Type B pancreatic cell (in vitro differentiated cells): ENCODE measurements at regions not wholly inside any gene's neighbourhood (a gene's known extent, or its start where the extent isn't known, plus 50 kb on each side); places are given as distances from the start of the nearest gene placed in this dataset.

Experiments
- DNase-seq: peaks from one replicate; pipeline ENCODE4 v3.0.0; 2021; ENCODE audit warnings: mixed read lengths; ENCODE audit not compliant: unreplicated experiment; ENCODE audit errors: extremely low spot score
- H3K27ac Mint-ChIP-seq: 2 replicates; pipeline ENCODE4 v1.8.0; 2021; ENCODE audit warnings: mild to moderate bottlenecking, mixed read lengths
- H3K27me3 Mint-ChIP-seq: 2 replicates; pipeline ENCODE4 v1.8.0; 2021; ENCODE audit warnings: mixed read lengths
- H3K36me3 Mint-ChIP-seq: 2 replicates; pipeline ENCODE4 v1.8.0; 2021; ENCODE audit warnings: mixed read lengths
- H3K4me1 Mint-ChIP-seq: one replicate; pipeline ENCODE4 v1.8.0; 2021; ENCODE audit warnings: mixed read lengths; ENCODE audit not compliant: unreplicated experiment
- H3K4me3 Mint-ChIP-seq: 2 replicates; pipeline ENCODE4 v1.8.0; 2021; ENCODE audit warnings: mild to moderate bottlenecking, mixed read lengths
- H3K9me3 Mint-ChIP-seq: 2 replicates; pipeline ENCODE4 v1.8.0; 2021; ENCODE audit warnings: mixed read lengths
- TF ChIP-seq, protein P1 (sequence below): fragments of 200-600 bp; sonication (generic); conservative IDR thresholded peaks from 2 replicates; pipeline ENCODE4 v1.5.0; 2021; ENCODE audit warnings: antibody characterized with exemption, mild to moderate bottlenecking

DNA sequence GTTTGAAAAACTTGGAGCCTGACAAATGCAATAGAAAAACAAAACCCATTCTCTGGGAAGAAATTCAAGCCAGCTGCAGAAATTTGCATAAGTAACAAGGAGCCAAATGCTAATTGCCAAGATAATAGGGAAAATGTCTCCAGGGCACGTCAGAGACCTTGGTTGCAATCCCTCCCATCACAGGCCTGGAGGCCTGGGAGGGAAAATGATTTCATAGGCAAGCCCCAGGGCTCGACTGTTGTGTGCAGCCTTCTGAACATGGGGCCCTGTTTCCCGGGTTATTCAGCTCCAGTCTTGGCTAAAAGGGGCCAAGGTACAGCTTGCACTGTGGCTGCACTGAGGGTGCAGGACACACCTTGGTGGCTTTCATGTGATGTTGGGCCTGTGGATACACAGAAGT, 760.4 kb upstream of the PABPC4L start:
- H3K9me3 Mint-ChIP-seq: peaks cover 6% of the 10 kb centered on the region
- no peak overlapping the region for H3K27ac Mint-ChIP-seq
- no peaks in the 10 kb centered on the region for H3K4me1 Mint-ChIP-seq
- H3K4me3 Mint-ChIP-seq: no peak overlapping the region
- TF ChIP-seq, protein P1, sequence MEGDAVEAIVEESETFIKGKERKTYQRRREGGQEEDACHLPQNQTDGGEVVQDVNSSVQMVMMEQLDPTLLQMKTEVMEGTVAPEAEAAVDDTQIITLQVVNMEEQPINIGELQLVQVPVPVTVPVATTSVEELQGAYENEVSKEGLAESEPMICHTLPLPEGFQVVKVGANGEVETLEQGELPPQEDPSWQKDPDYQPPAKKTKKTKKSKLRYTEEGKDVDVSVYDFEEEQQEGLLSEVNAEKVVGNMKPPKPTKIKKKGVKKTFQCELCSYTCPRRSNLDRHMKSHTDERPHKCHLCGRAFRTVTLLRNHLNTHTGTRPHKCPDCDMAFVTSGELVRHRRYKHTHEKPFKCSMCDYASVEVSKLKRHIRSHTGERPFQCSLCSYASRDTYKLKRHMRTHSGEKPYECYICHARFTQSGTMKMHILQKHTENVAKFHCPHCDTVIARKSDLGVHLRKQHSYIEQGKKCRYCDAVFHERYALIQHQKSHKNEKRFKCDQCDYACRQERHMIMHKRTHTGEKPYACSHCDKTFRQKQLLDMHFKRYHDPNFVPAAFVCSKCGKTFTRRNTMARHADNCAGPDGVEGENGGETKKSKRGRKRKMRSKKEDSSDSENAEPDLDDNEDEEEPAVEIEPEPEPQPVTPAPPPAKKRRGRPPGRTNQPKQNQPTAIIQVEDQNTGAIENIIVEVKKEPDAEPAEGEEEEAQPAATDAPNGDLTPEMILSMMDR: no peak
- DNase-seq: no peak
- H3K36me3 Mint-ChIP-seq: no peaks in the 10 kb centered on the region
- no peaks in the 10 kb centered on the region for H3K27me3 Mint-ChIP-seq

DNA sequence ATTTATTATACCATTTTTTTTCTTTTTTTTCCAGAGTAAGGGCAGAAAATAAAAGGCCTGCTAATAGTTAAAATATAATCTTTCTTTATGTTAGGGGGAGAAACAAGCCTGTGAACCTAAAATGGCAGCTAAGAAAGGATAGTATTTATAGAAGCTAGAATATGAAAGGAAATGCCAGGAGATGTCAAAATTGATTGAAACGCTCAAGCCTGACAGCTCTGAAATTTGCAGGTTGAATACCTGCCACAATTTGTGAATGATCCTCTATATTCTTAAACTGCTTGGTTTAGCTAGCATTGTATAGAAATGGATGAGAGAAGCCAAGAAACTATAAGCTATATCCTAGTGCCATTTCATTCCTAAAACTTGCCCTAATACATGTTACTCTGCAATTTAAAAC, 757.3 kb upstream of the PABPC4L start:
- TF ChIP-seq, protein P1: no peak
- H3K4me1 Mint-ChIP-seq: no peaks in the 10 kb centered on the region
- peaks cover 6% of the 10 kb centered on the region for H3K9me3 Mint-ChIP-seq
- H3K36me3 Mint-ChIP-seq: no peaks in the 10 kb centered on the region
- no peak overlapping the region for H3K4me3 Mint-ChIP-seq
- DNase-seq: no peak
- H3K27me3 Mint-ChIP-seq: no peaks in the 10 kb centered on the region
- H3K27ac Mint-ChIP-seq: no peak overlapping the region

DNA sequence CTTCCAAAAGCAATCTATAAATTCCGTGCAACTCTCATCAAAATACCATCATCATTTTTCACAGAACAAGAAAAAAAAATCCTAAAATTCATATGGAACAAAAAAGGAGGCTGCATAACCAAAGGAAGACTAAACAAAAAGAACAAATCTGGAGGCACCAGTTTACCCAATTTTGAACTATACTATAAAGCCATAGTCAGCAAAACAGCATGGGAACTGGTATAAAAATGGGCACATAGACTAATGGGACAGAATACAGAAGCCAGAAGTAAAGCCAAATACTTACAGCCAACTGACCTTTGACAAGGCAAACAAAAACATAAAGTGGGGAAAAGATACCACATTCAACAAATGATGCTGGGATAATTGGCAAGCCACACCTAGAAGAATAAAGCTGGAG, 753.5 kb upstream of the PABPC4L start:
- H3K27me3 Mint-ChIP-seq: no peaks in the 10 kb centered on the region
- H3K36me3 Mint-ChIP-seq: no peaks in the 10 kb centered on the region
- TF ChIP-seq, protein P1: no peak
- no peaks in the 10 kb centered on the region for H3K9me3 Mint-ChIP-seq
- DNase-seq: no peak
- H3K4me3 Mint-ChIP-seq: no peak overlapping the region
- no peak overlapping the region for H3K27ac Mint-ChIP-seq
- H3K4me1 Mint-ChIP-seq: no peaks in the 10 kb centered on the region

DNA sequence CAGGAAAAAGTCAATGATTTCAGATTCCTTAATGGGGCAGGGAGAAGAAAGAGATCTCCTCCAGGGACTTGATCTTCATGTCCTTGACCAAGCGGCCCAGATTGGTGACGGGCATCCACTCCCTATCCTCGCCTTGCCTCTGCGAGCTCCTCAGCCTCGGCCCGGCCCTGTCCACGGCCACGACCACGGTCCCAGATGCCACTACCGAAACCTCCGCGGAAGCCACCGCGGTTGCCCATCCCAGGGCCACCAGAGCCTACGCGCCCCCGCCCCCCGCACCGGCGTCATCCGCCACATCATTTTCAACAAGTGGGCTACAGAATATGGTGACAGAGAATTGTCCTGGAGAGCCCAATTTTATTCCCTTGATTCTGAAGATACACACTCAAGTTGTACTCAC, 751.2 kb upstream of the PABPC4L start:
- H3K27me3 Mint-ChIP-seq: no peaks in the 10 kb centered on the region
- TF ChIP-seq, protein P1: no peak
- H3K4me1 Mint-ChIP-seq: no peaks in the 10 kb centered on the region
- no peak overlapping the region for H3K4me3 Mint-ChIP-seq
- no peaks in the 10 kb centered on the region for H3K9me3 Mint-ChIP-seq
- DNase-seq: no peak
- no peak overlapping the region for H3K27ac Mint-ChIP-seq
- no peaks in the 10 kb centered on the region for H3K36me3 Mint-ChIP-seq

DNA sequence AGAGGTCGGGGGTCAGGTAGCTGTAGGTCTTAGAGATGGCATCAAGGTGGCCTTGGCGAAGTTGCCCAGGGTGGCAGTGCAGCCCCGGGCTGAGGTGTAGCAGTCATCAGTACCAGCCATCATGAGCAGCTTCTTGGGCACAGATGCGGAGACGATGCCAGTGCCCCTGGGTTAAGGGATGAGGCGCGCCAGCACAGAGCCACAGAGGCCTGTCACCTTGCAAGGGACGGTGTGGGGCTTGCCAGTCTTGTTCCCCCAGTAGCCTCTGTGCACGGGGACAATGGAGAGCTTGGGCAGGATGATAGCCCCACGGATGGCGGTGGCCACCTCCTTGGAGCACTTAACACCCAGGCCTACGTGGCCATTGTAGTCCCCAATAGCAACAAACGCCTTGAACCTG, 750.7 kb upstream of the PABPC4L start:
- TF ChIP-seq, protein P1: no peak
- no peak overlapping the region for H3K27ac Mint-ChIP-seq
- no peaks in the 10 kb centered on the region for H3K36me3 Mint-ChIP-seq
- no peak for DNase-seq
- H3K9me3 Mint-ChIP-seq: no peaks in the 10 kb centered on the region
- no peak overlapping the region for H3K4me3 Mint-ChIP-seq
- H3K4me1 Mint-ChIP-seq: no peaks in the 10 kb centered on the region
- no peaks in the 10 kb centered on the region for H3K27me3 Mint-ChIP-seq

DNA sequence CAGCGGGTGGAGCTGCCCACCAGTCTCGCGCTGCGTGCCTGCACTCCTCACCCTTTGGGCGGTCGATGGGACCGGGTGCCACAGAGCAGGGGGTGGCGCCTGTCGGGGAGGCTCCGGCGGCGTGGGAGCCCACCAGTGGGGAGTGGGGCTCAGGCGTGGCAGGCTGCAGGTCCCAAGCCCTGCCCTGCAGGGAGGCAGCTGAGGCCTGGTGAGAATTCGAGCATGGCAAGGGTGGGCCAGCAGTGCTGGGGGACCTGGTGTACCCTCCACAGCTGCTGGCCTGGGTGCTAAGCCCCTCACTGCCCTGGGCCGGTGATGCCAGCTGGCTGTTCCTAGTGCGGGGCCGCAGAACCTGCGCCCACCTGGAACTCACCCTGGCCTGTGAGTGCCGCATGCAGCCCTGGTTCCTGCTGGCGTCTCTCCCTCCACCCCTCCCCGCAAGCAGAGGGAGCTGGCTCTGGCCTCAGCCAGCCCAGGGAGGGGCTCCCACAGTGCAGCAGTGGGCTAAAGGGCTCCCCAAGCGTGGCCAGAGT, 746.6 kb upstream of the PABPC4L start:
- Mint-ChIP-seq H3K27me3 (no peaks in the 10 kb centered on the region), H3K4me1 (no peaks in the 10 kb centered on the region), H3K9me3 (no peaks in the 10 kb centered on the region), H3K4me3 (no peak overlapping the region), H3K27ac (no peak overlapping the region), H3K36me3 (no peaks in the 10 kb centered on the region)
- TF ChIP-seq, protein P1: no peak
- DNase-seq: no peak
